ENCODE measurements at regions not wholly inside any gene's neighbourhood (a gene's known extent, or its start where the extent isn't known, plus 50 kb on each side); places are given as distances from the start of the nearest gene placed in this dataset.

DNA sequence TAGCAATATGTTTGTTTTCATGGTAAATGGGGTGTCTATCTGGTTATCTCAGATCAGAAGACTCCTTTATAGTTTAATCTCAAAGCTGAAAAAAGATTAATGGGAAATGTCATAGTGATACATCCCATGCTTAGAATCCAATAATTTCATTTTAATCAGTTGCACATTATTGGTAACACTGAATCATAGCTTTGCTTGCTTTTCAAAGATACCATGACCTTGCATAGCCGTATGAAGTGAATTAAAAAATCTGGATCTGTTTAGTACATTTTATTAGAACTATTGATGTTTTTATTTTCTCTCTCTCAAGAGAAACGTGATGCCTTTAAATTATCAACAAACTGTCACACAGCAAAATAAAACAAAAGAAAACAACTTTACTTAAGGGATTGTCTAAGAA is 506.7 kb upstream of the SGO1 start:
- CTCF ChIA-PET: no interaction called here
- Histone ChIP-seq H3K36me3 (ENCODE audit: control insufficient read depth in 2 of 2, insufficient read depth in 2 of 2, low read length in 1 of 2) (no peaks in the 10 kb centered on the region), H3K27ac (ENCODE audit: control insufficient read depth, insufficient read depth) (no peak overlapping the region), H4K20me1 (ENCODE audit: control insufficient read depth, insufficient read depth) (no peaks in the 10 kb centered on the region), H3K9me3 (replicated peaks; ENCODE audit: control insufficient read depth, insufficient read depth, low read length) (no peaks in the 10 kb centered on the region), H3K4me1 (ENCODE audit: control insufficient read depth, insufficient read depth, low read length) (no peaks in the 10 kb centered on the region), H2AFZ (ENCODE audit: control insufficient read depth, low read depth, low read length) (no peak overlapping the region), H3K4me3 (no peak overlapping the region), H3K4me2 (ENCODE audit: control insufficient read depth, insufficient read depth) (no peak overlapping the region), H3K27me3 (replicated peaks in 1 of 2; ENCODE audit: control insufficient read depth in 2 of 2, insufficient read depth in 2 of 2, low read length in 1 of 2) (no peaks in the 10 kb centered on the region), H3K79me2 (ENCODE audit: control insufficient read depth, insufficient read depth, low read length) (no peaks in the 10 kb centered on the region), H3K9ac (ENCODE audit: control insufficient read depth, insufficient read depth, low read length) (no peak overlapping the region)
- ATAC-seq (no peak), DNase-seq (ENCODE audit: low read depth, low spot score) (no peak), FAIRE-seq (no peak)
- RAD21 ChIA-PET (ENCODE audit: unreplicated experiment): no interaction called here
- no TSS peak for BruUV-seq (replicated peaks)
- SMC1A ChIA-PET (ENCODE audit: uncharacterized antibody, unreplicated experiment): interaction anchor here (0.9 kb wide), 1 partner anchor 18 kb away, joined by 3 read pairs; no protein-coding TSS in a partner anchor
- intact Hi-C loops (cut with micrococcal nuclease; ENCODE audit: unreplicated experiment): no loop called here
- TF ChIP-seq SUZ12 (IDR thresholded peaks at IDR 0.05; ENCODE audit: unreplicated experiment): no peak
- TF ChIP-seq NBN (IDR thresholded peaks at IDR 0.05): no peak
- TF ChIP-seq RB1 (IDR thresholded peaks at IDR 0.05; ENCODE audit: borderline replicate concordance): no peak
- TF ChIP-seq ATF3 (IDR thresholded peaks at IDR 0.05; ENCODE audit: borderline replicate concordance, extremely low read depth, low read depth, low read length): no peak
- TF ChIP-seq MXI1 (IDR thresholded peaks at IDR 0.05; ENCODE audit: low read depth, low read length): no peak
- POLR2A ChIA-PET: no interaction called here
- in situ Hi-C loops (cut with MboI): no loop called here
- 23% methylated on average over 2 of the region's 2 CpGs for WGBS (ENCODE audit: insufficient coverage, insufficient replicate concordance, low lambda C conversion rate, missing lambda C conversion rate)

- CTCF ChIA-PET: no interaction called here
- SMC1A ChIA-PET (ENCODE audit: uncharacterized antibody, unreplicated experiment): no interaction called here
- Histone ChIP-seq H3K9me3 (replicated peaks; ENCODE audit: control insufficient read depth, insufficient read depth, low read length) (no peaks in the 10 kb centered on the region), H3K4me1 (ENCODE audit: control insufficient read depth, insufficient read depth, low read length) (no peaks in the 10 kb centered on the region), H2AFZ (ENCODE audit: control insufficient read depth, low read depth, low read length) (no peak overlapping the region), H4K20me1 (ENCODE audit: control insufficient read depth, insufficient read depth) (no peaks in the 10 kb centered on the region), H3K4me2 (ENCODE audit: control insufficient read depth, insufficient read depth) (no peak overlapping the region), H3K9ac (ENCODE audit: control insufficient read depth, insufficient read depth, low read length) (no peak overlapping the region), H3K79me2 (ENCODE audit: control insufficient read depth, insufficient read depth, low read length) (no peaks in the 10 kb centered on the region), H3K4me3 (no peak overlapping the region), H3K36me3 (ENCODE audit: control insufficient read depth in 2 of 2, insufficient read depth in 2 of 2, low read length in 1 of 2) (no peaks in the 10 kb centered on the region), H3K27me3 (replicated peaks in 1 of 2; ENCODE audit: control insufficient read depth in 2 of 2, insufficient read depth in 2 of 2, low read length in 1 of 2) (no peaks in the 10 kb centered on the region), H3K27ac (ENCODE audit: control insufficient read depth, insufficient read depth) (no peak overlapping the region)
- DNase-seq (ENCODE audit: low read depth, low spot score) (no peak), ATAC-seq (no peak), FAIRE-seq (no peak)
- intact Hi-C loops (cut with micrococcal nuclease; ENCODE audit: unreplicated experiment): no loop called here
- 0% methylated on average over 3 of the region's 3 CpGs for WGBS (ENCODE audit: insufficient coverage, insufficient replicate concordance, low lambda C conversion rate, missing lambda C conversion rate)
- BruUV-seq (replicated peaks): no TSS peak
- POLR2A ChIA-PET: no interaction called here
- RAD21 ChIA-PET (ENCODE audit: unreplicated experiment): no interaction called here
- in situ Hi-C loops (cut with MboI): no loop called here
- TF ChIP-seq IKZF2 (IDR thresholded peaks at IDR 0.05) (no peak), ZNF207 (IDR thresholded peaks at IDR 0.05; ENCODE audit: borderline replicate concordance) (no peak), ZNF274 (IDR thresholded peaks at IDR 0.05; ENCODE audit: insufficient read depth, insufficient read length) (no peak)
Measured at GRCh38 chr3:20683910-20684309, 497.9 kb upstream of the SGO1 start.
